HG03108 (cell line): ENCODE measurements at regions not wholly inside any gene's neighbourhood (a gene's known extent, or its start where the extent isn't known, plus 50 kb on each side); places are given as distances from the start of the nearest gene placed in this dataset.
A peak's percentile ranks its signal among the peaks of the same experiment; 100 is the strongest.
"Not testable (repeated sequence)": the region's sequence is repeated elsewhere in the genome, so short reads cannot be mapped to it uniquely, and the experiment has no call there.

Experiments
- ATAC-seq: cut with Tn5 transposase; IDR thresholded peaks from one replicate; pipeline ENCODE4 v1.9.1; 2021; ENCODE audit warnings: moderate library complexity; ENCODE audit not compliant: unreplicated experiment

DNA sequence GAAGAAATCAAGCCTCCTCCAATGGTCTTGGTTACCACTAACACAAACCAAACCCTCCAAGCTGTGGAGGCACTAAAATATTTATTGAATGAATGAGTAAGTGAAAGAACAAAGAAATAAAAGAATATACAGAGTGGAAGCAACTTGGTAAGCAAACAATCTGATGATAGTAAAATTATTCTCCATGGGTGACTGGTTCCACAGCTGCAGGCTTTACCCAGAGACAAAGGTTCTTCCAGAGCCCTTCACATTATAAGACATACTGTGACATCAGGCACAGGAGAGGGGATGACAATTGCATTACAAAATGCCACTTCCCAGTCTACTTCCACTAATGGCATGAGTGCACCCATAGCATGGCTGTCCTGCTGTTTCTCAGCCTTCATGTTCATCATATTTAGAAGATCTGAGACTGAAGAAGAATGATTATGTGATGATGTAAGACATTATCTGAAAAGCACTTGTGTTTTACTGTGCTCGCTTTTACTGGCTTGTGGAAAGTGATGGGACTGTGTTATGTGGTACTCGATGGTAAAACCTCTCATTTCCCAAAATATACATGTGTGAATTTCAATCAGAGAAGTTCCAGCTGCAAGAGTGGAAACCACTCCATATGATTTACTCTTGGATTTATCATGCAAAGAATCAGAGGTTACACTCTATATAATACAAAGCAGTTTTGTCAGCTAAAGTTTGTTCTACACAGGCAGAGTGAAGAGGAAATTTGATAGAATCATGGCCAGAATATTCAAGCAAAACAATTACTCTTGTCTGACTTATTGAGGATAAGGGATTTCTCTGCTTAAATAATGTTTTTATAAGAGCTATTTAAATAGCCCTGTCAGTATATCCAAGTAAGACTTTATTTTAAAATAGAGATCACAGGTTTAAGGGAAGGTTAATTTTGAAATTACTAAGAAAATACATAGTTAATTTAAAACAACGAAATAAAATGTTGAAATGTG lies 220.2 kb upstream of the NBEA start:
- ATAC-seq, result no peak

DNA sequence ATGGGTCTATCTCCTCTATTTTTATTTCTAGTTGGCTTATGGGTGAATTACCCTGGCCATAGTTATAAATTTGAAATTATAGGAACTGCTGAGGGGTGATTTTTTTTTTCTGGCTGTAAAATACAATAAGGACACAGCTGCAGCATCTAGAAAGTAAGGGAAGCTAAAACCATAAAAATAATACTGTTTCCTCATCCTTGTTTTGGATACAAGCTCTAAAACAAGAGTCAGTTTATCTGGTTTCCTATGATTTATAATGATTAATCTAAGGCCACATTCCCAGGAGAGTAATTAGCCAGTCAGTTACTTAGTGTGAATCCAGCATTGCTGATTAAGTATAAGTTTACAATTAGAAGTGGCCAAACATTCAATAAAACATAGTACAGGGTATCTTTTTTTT lies 219.1 kb upstream of the NBEA start:
- ATAC-seq, result no peak

DNA sequence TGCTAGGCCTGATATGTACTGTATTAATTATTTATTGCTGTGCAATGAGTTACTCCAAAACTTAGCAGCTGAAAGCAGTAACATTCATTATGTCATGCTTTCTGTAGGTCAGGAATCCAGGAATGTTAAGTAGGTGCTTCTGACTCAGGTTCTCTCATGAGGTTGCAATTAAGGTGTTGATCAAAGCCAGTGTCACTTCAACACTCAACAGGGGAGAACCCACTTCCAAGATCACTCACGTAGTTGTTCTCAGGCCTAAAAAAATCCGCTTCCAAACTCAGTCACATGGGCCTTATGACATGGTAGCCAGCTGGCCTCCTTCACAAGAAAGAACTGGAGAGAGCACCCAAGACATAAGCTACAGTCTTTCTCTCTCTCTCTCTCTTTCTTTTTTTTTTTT lies 211.1 kb upstream of the NBEA start:
- ATAC-seq, result no peak

DNA sequence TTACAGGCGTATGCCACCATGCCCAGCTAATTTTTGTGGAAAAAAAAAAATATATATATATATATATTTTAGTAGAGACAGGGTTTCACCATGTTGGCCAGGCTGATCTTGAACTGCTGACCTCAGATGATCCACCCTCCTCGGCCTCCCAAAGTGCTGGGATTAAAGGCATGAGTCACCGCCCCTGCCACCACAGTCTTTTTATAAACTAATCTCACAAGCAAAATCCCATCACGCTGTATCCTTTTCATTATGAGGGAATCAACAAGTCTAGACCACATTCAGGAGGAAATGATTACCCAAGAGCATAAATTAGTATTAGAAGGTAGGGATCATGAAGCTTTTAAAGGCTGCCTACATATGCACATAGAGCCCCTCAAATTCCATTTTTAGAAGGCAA lies 210.6 kb upstream of the NBEA start:
- ATAC-seq, result no peak

DNA sequence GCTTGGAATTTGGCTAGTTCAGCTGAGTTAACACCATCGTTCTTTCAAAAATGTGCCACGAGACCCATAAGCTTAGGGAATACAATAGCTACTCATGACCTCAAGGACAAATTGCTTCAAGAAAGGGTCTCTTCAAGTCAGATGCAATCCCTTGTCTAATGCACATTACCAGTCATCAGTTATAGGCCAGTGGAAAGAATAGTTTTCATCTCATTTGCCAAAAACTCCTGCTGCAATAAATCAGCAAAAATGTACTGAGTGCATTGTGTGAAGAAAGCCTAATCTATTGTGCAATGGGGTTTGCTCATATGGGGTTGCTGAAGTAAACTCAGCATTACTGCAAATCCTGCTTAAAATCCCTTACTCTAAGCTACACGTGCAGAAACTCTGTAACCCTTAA lies 208.3 kb upstream of the NBEA start:
- no peak for ATAC-seq

DNA sequence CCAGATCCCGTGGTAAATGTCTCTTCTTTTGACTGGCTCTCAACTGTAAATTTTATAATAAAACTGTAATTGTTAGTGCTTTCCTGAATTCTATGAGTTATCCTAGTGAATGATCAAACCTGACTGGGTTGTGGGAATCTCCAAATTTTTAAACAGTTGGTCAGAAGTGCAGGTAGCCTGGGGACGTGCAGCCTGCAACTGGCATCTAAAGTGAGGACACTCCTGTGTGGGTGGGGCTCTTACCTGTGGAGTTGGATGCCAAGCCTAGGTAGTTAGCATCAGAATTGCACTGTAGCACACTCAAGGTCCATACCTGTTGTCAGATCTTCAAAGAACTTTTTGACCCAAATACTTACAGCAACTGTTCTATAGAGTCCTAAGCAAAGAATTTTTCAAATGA lies 207.1 kb upstream of the NBEA start:
- no peak for ATAC-seq

DNA sequence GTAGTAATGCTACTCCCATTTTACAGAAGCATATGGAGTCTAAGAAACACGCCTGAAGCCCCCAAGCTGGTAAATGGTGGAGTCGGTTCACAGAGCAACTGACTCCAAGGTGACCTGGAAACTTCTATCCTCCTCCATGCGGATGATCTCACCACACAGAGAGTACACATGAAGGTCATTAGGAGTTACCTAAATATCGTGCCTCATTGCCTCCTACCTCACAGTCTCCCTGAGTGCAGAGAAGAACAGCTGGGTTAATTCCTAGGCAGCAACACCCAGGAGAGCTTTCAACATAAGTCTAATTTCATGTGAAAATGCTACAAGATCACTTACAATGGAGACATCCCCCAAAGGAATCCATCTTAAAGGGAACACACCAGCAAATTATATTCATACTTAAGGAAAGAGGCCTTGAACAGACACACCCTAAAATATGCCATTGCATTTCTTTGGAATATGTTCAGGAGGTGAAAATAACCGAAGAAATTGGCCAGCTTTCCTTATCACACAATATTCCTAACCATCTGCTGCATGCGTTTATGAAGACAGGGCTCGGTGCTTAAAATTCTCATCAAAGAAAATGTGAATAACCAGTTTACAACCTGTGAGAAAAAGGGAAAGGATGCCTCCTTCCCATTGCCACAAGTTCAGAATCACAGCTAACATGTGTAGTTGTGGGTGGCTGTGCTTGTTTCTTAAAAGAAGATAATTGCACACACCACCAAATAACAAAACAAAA lies 203.6 kb upstream of the NBEA start:
- ATAC-seq, result no peak

DNA sequence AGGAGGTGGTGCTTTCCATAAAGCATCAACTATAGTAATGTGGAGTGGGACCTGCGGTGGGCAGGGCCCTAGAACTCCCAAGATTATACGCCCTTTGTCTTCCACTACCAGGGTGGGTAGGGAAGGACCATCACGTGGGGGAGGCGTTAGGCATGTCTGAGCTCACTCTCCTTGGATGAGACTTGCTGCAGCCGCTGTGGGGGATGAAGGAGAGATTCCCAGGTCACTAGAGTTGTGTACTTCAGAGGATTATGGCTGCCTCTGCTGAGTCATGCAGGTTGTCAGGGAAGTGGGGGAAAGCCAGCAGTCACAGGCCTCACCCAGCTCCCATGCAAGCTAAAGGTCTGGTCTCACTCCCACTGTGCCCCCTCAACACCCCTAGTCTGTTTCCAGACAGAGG lies 195.0 kb upstream of the NBEA start:
- ATAC-seq, result not testable (repeated sequence)

DNA sequence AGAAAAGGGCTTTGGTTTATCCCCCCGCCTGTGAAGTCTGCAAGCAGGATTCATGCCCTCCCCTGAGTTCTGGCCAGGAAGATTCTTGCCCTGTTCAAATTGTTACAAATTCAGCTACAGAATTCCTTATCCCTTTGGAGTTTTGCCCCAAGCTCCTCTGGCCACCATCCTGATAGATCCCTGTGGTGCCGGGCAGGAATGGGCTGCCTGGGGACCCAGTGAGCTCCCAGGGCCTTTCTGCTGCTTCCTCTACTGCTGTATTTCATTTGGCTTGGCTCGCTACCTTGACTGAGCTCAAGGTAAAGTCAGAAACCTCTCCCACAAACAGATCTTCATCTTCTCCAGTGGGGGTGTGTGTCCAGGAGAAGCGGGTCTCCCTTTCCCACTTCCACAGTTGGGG lies 194.6 kb upstream of the NBEA start:
- no peak for ATAC-seq

DNA sequence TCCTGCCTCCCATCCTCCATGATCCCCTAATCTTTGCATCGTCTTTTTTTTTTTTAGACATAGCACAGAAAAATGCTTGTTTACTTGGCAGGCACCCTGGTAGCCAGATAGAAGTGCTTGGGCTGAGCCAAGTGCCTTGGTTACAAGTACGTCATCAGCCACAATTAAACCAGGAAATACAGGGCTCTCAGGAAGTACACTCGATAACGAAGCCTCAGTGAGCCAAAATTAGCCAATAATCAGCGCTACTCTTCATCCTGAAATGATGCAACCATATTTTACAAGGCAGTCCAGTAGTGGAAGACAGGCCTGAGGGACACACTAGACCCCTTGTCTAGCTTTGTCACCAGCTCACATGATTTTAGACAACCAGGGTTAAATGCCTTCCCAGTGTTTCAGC lies 194.0 kb upstream of the NBEA start:
- ATAC-seq, result no peak

DNA sequence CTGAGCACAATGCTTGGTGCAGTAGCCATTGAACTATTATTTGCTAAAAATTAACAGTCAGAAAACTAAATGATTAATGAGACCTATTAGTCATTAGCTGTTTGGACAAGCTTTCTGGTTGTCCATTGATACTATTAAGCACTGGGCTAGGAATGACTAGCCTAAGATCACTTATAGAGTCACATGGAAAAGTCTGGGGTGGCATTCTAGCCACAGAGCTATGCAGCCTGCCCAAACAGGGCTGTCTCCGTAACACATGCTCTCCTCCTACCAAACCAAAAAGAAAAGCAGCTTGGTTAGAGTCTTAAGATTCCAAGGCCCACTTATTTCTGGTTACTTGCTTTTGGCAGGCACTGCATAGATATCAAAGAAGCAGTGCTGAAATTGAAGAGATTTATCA lies 193.5 kb upstream of the NBEA start:
- ATAC-seq, result no peak

DNA sequence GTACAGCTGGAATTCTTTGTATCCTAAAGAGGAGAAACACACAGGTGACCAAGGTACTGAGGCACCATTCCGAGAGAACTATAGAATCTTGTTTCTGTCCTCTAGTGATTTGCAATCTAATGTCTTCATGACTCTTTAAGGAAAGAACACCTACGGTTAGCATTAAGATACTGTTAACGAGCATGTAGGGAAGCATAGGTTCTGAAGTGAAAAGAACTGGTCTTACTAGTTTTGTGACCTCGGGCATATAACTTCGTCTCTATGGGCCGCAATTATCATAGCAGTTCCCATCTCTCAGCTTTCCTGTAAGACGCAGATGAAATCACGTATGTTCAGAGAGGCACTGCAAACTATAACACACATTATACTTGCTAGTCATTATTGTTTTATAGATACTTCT lies 193.0 kb upstream of the NBEA start:
- no peak for ATAC-seq

DNA sequence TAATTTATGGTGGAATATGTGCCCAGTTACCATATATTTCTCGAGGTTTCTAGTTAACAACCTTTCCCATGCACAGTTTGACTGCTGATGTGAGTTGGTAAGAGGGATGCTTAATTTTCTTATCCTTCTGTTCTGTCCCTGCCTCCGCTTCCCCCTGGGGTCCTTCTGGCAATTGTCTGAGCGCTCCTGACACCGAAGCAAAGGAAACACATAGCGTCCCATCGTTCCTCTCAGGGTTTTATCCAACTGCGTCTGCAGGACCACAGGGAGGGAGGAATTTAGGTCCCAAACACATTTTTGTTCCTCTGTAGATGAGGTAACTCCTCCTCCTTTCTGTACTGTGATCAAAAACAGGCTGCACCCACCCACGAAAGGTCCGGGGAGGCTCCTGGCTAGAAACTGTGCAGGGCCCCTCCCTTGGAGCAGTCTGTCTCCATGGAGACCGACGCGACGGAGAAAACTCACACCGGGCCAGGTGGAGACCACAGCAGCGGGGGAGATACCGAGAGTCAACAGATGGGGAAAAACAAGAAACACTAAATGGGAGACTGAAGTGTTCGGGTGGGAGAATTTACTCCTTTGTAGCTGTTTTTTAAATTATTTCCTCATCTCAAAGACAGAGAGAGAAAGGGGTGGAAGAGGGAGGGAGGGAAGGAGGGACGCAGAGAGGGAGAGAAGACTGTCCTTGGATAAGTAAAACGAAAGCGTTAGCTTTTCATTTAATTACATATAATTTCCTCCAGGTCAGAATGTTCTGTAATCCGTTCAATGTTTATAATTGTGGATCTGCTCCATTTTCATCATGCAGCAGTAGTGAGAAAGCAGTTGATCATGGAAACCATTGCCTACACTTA lies 191.8 kb upstream of the NBEA start:
- peak; percentile 50 for ATAC-seq

DNA sequence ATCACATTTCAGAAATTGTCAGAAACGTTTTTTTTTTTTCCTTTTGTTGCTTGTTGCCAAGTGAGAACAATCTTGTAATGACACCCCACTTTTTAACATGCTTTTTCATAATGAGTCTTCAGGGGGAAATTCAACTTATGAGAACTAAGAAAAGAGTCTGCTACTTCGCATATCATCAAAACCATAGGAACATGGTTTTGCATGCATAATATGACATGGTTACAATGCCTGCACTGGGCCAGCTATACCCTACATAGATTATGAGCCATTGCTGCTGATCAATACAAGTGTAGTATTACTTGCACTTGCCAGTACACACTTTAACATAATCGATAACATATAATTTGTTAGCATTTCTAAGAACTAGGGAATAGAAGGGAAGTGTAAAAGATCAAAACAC lies 191.0 kb upstream of the NBEA start:
- no peak for ATAC-seq

DNA sequence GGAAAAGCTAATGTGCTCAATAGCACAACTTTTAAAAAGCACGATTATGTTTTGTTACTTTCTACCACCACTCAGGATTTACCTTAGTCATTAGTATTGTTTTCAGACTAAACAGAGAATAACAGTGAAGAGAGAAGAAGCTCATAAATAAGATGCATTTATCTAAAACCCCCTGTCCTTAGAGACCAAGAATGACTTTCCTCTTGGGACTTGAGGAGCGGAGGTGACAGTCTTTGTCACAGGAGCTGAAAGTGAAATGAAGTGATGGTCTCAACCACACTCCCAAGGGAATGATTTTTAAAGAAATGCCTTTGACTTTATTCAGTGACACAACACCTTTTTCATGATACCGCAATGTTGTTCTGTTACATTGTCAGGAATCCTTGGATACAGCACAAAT lies 190.6 kb upstream of the NBEA start:
- peak; percentile 56 for ATAC-seq

DNA sequence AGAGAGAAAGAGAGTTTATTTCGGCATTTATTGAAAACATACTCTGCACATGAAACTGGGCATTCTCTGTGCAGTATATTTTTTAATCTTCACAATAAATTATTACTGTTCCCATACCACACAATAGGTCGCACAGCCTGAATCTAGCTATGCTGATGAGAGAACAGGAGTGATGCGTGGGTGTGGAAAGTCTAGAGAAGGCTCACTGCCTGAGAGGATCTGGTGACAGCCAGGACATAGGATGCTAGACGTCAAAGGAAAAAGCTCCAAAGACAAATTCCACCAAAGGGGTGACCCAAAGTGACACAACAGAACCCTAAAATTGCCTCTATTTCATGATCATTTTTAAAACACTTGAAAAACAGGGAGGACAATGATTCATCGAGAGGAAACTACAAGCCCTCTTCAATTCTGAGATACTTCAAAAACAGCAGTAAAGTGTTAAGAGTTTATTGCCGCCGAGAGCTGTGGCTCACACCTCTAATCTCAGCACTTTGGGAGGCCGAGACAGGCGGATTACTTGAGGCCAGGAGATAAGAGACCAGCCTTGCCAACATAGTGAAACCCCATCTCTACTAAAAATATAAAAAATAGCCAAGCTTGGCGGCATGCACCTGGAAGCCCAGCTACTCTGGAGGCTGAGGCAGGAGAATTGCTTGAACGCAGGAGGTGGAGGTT lies 189.6 kb upstream of the NBEA start:
- ATAC-seq, result no peak

DNA sequence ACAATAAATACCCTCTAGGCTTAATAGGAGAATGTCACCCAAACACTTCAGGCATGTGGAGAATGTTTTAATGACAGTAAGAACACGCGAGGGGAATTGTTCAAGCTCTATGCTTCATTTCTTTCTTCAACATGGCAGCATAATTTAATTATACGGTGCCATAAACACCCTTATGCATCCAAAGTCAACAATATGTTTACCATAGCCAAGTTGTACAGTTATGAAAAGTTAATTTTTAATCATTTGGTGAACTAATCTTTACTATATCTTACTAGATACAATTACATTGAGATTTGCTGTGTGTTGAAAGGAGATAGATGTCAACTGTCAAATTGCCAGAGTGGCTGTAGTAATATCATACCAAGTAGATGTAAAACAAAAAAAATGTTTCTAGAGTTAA lies 185.9 kb upstream of the NBEA start:
- ATAC-seq, result no peak

DNA sequence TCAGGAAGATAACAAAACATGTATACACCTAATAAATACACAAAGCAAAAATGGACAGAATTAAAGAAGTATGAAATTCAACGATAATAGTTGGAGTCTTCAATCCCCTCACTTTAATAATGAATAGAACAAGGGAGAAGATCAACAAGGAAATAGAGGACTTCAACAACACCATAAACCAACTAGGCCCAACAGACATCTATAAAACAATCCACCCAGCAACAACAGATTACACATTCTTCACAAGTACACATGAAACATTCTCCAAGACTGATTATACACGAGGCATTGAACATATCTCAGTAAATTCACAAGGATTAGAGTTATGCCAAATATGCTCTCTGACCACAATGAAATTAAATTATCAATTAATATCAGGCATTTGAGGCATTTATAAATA lies 185.5 kb upstream of the NBEA start:
- no peak for ATAC-seq

DNA sequence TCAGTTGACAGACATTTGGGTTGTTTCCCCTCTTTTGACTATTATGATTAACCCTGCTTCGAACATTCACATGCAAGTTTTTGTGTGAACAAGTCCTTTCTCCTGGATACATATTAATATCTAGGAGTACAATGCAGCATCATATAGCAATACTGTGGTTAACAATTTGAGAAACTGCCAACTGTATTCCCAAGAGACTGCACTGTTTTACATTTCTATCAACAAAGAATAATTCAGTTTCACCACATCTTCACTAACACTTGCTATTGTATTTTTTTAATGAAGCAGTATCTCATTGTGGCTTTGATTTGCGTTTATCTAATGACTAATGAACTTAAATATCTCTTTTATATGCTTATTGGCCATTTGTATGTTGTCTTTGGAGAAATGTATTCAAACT lies 184.6 kb upstream of the NBEA start:
- no peak for ATAC-seq

DNA sequence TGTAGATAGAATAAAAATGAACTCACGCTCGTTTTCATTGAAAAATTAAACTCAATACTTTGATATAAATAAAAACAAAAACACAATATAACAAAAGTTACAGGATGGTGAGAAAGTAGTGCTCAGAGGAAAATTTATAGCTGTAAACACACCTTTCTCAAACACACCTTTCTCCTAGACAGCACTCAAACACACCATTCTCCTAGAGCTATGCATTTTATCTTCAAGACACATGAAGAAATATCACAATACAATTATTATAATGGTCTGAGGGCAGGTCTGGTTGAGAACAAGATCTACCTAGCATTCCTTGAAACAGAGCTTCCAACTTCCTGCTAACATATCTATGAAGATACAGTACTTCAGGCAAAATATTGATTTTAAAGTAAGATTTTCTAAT lies 183.4 kb upstream of the NBEA start:
- ATAC-seq, result no peak

DNA sequence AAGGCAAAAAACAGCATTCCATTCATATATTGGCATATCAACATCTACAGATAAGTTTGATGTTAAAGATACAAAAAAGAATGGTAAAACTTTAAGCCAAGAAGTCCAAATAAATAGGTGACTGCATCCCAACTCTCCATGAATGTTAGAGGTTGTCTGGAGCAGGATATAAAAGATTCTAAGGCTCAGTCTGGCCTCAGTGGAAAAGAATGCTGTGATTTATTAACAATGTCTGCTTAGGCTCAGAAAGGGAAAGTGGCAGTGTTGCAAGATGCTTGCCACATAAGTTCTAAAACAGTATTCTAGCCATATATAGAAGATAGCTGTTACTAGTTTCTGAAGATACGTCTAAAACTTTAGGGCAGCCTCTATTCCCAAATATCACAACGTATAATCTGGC lies 179.8 kb upstream of the NBEA start:
- no peak for ATAC-seq
